Breast epithelium (tissue), 4 donors: ENCODE measurements at regions not wholly inside any gene's neighbourhood (a gene's known extent, or its start where the extent isn't known, plus 50 kb on each side); places are given as distances from the start of the nearest gene placed in this dataset.

Source experiments
- DNase-seq, 2 donors: peaks; one replicate each; pipeline ENCODE4 v3.0.0-alpha.2; 2019; ENCODE audit warnings: low spot score in 2 of 2
- H3K27ac ChIP-seq, 2 donors: fragments of 200-600 bp; sonication (generic) in 1 of 2; one replicate each; pipeline ENCODE4 v1.5.1; 2016 to 2019; ENCODE audit warnings: mild to moderate bottlenecking in 1 of 2
- H3K27me3 ChIP-seq, 2 donors: fragments of 200-600 bp; sonication (generic) in 1 of 2; one replicate each; pipeline versions ENCODE4 v1.5.1 to v1.6.0; 2017 to 2019; ENCODE audit warnings: control low read depth in 1 of 2, mild to moderate bottlenecking in 1 of 2
- H3K36me3 ChIP-seq: fragments of 200-600 bp; one replicate; pipeline ENCODE4 v1.5.1; 2019
- H3K4me1 ChIP-seq, 2 donors: fragments of 200-600 bp; sonication (generic); one replicate each; pipeline ENCODE4 v1.5.1; 2016 to 2019; ENCODE audit warnings: control low read depth in 1 of 2
- H3K4me3 ChIP-seq, 3 donors: fragments of 200-600 bp; sonication (generic); 1 replicate in 2 of 3; 2 replicates in 1 of 3; pipeline ENCODE4 v1.5.1; 2016 to 2019; ENCODE audit warnings: mild to moderate bottlenecking in 3 of 3, moderate library complexity in 2 of 3
- H3K9me3 ChIP-seq, 2 donors: fragments of 200-600 bp; sonication (generic) in 1 of 2; one replicate each; pipeline ENCODE4 v1.5.1; 2016 to 2019; ENCODE audit warnings: control low read depth in 1 of 2
- POLR2A ChIP-seq: fragments of 450-650 bp; IDR thresholded peaks from one replicate; pipeline ENCODE4 v1.6.1; 2016; ENCODE audit warnings: antibody characterized with exemption, mild to moderate bottlenecking, moderate library complexity
- POLR2AphosphoS5 ChIP-seq, 3 donors: sonication (generic); formaldehyde crosslinking; IDR thresholded peaks; one replicate each; pipeline ENCODE4 v1.6.1; 2017; ENCODE audit warnings: antibody characterized with exemption in 3 of 3
- intact Hi-C: fragments of 100-400 bp; cut with DNase I; formaldehyde crosslinking; loops from one replicate; pipeline ENCODE4 v1.15.1; 2023; ENCODE audit warnings: low total_unique reads
- TF ChIP-seq, protein P1 (sequence below), 3 donors: fragments of 450-650 bp; IDR thresholded peaks; one replicate each; pipeline ENCODE4 v1.5.1; 2016 to 2017; ENCODE audit warnings: antibody characterized with exemption in 3 of 3, mild to moderate bottlenecking in 3 of 3, moderate library complexity in 3 of 3

DNA sequence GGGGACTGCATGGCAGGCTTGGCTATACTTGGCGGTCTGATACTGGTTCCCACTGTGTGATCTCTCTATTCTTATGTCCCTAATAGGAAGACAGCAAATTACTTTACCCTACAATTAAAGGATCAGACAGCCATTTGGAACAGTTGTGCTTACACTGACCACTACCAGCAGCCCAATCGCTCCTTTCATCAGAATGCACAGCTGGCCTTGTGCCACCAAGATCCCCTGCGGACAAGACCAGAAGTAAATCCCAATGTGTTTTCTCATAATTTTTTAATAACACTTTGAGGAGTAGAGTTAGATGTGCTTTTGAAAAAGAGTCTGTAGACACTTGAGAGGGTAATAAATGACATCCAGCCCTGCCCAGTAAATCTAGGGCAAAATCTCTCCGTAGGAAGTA, 297.2 kb upstream of the ZNF32 start:
- TF ChIP-seq POLR2A = no peak
- TF ChIP-seq POLR2AphosphoS5 (IDR thresholded peaks at IDR 0.05) = no peak
- TF ChIP-seq, protein P1, sequence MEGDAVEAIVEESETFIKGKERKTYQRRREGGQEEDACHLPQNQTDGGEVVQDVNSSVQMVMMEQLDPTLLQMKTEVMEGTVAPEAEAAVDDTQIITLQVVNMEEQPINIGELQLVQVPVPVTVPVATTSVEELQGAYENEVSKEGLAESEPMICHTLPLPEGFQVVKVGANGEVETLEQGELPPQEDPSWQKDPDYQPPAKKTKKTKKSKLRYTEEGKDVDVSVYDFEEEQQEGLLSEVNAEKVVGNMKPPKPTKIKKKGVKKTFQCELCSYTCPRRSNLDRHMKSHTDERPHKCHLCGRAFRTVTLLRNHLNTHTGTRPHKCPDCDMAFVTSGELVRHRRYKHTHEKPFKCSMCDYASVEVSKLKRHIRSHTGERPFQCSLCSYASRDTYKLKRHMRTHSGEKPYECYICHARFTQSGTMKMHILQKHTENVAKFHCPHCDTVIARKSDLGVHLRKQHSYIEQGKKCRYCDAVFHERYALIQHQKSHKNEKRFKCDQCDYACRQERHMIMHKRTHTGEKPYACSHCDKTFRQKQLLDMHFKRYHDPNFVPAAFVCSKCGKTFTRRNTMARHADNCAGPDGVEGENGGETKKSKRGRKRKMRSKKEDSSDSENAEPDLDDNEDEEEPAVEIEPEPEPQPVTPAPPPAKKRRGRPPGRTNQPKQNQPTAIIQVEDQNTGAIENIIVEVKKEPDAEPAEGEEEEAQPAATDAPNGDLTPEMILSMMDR (IDR thresholded peaks at IDR 0.05) = no peak
- intact Hi-C loops = no loop called here
- H3K36me3 ChIP-seq = no peaks in the 10 kb centered on the region
- no peaks in the 10 kb centered on the region for H3K9me3 ChIP-seq
- no peak overlapping the region for H3K27ac ChIP-seq
- no peak for DNase-seq
- H3K4me1 ChIP-seq = no peaks in the 10 kb centered on the region
- H3K27me3 ChIP-seq = no peaks in the 10 kb centered on the region
- H3K4me3 ChIP-seq = no peak overlapping the region

DNA sequence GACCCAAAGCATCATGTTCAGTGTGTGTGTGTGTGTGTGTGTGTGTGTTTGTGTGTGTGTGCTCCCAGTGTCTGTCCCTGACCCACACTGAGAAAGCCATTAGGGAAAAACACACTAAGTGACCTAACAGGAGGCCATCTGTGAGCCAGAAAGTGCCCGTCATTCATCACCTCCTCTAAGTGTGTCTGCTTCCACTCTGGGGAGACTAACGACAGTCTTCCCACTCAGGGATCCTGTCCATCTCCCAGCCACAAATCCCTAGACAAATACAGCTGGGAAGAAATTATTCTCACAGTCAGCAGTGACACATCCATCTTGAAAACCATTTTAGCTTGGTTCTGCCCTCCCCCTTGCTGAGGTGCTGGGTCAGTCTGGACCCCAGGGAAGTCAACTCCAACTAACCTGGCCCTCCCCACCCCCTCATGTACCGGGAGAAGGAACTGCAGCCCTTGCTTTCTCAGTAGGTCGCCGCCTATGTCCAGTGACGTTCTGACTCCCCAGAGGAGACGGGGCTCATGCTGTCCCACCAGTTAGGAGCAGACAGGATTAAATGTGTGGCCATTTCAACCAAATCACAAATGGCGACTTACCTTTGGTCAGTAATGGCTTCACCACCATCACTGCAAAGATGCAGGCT, 296.5 kb upstream of the ZNF32 start:
- H3K27ac ChIP-seq = no peak overlapping the region
- TF ChIP-seq, protein P1 (IDR thresholded peaks at IDR 0.05) = no peak
- TF ChIP-seq POLR2A (no peak), POLR2AphosphoS5 (IDR thresholded peaks at IDR 0.05) (no peak)
- H3K36me3 ChIP-seq = no peaks in the 10 kb centered on the region
- no peaks in the 10 kb centered on the region for H3K27me3 ChIP-seq
- peak in 1 of 2 donors; percentile 15 for DNase-seq
- intact Hi-C loops = no loop called here
- no peak overlapping the region for H3K4me3 ChIP-seq
- no peaks in the 10 kb centered on the region for H3K9me3 ChIP-seq
- no peaks in the 10 kb centered on the region for H3K4me1 ChIP-seq

DNA sequence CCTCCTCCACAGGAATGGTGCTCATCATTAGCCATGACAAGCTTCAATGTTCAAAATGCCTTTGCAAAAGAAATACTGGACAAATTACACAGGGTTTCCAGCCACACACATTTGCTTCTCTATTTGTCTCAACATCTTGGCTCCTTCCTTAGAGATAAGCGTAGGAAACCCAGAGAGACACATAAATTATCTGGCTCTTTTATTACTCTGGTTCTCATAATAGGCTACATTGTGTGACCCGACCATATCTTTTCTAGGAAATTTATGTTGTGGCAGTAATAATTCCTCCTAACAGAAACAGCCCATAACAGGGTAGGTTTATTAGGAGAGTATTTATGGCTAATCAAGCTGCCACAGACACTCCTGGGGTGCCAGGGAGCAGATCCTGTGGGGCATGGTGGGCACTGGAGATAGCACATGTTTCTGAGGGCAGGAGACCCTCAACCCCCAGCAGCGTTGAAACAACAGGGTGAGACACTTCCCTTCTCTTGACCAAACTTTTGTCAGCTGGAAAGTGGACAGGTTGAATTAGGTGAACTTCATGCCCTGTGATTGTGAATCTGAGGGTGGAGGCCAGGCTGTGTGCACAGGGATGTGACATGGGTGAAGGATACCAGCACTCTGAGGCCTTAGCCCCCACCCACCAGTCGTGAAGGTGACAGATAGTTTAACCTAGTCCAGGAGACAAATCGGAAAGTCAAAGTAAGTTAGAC, 295.9 kb upstream of the ZNF32 start:
- H3K27me3 ChIP-seq = no peaks in the 10 kb centered on the region
- no peaks in the 10 kb centered on the region for H3K9me3 ChIP-seq
- H3K27ac ChIP-seq = no peak overlapping the region
- intact Hi-C loops = no loop called here
- TF ChIP-seq POLR2AphosphoS5 (IDR thresholded peaks at IDR 0.05) (no peak), POLR2A (no peak)
- TF ChIP-seq, protein P1 (IDR thresholded peaks at IDR 0.05) = no peak
- no peak overlapping the region for H3K4me3 ChIP-seq
- DNase-seq = no peak
- H3K4me1 ChIP-seq = no peaks in the 10 kb centered on the region
- H3K36me3 ChIP-seq = no peaks in the 10 kb centered on the region

DNA sequence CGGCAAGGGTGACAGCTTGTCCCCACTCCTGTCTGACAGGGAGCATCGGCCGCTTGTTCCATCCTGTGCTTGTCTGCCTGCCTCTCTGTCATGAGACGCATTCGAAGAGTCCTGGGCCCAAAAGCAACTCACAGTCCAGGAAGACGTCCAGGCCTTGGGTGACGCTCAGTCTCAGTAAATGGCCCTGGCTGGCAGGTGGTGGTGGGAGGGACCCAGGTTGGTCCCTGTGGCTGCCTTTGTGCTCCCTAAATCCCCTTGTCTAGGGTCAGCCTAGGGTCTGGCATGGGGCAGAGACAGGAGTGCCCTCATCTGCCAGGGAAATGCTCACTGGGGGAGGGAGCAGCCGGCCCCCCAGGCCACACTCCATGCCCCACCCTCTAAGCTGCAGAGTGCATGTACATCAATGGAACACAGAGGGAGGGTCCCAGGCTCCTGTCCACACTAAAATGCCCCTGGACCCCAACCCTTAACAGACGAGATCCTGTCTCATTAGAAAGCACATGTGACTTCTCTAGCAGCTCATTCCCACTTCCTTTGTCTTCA, 295.2 kb upstream of the ZNF32 start:
- intact Hi-C loops = no loop called here
- Histone ChIP-seq H3K36me3 (no peaks in the 10 kb centered on the region), H3K27me3 (no peaks in the 10 kb centered on the region), H3K9me3 (no peaks in the 10 kb centered on the region), H3K4me1 (no peaks in the 10 kb centered on the region), H3K27ac (no peak overlapping the region), H3K4me3 (no peak overlapping the region)
- TF ChIP-seq, protein P1 (IDR thresholded peaks at IDR 0.05) = no peak
- TF ChIP-seq POLR2A (no peak), POLR2AphosphoS5 (IDR thresholded peaks at IDR 0.05) (no peak)
- peak in 1 of 2 donors; percentile 4 for DNase-seq
